ENCODE measurements at regions not wholly inside any gene's neighbourhood (a gene's known extent, or its start where the extent isn't known, plus 50 kb on each side); places are given as distances from the start of the nearest gene placed in this dataset.
"Not testable (repeated sequence)": the region's sequence is repeated elsewhere in the genome, so short reads cannot be mapped to it uniquely, and the experiment has no call there.

DNA sequence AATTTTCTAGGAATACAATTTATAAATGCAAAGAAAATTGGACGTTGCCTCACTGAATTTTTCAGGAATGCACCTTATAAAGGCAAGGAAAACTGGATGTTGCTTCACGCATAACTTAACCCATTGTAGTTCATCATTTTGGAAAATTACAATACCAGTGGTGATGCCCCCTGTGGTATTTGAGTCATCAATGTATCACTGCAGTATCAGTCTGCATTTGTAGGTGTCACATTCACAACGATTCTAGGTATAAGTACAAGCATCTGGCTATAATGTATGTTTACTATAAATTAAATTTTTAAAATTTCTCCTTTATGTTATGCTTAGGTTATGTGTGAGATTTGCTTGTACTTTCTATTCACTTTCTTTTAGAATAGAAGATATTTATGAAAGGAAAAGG, 55.9 kb upstream of the KIF2A start:
- H3K36me3 ChIP-seq; H3K4me1 ChIP-seq (ENCODE audit: low read depth); H3K9me3 ChIP-seq (ENCODE audit: low read depth); DNase-seq (ENCODE audit: low read depth in 1 of 2, low spot score in 1 of 2); H3K27ac ChIP-seq; H3K27me3 ChIP-seq; H3K4me3 ChIP-seq: not testable (repeated sequence)

DNA sequence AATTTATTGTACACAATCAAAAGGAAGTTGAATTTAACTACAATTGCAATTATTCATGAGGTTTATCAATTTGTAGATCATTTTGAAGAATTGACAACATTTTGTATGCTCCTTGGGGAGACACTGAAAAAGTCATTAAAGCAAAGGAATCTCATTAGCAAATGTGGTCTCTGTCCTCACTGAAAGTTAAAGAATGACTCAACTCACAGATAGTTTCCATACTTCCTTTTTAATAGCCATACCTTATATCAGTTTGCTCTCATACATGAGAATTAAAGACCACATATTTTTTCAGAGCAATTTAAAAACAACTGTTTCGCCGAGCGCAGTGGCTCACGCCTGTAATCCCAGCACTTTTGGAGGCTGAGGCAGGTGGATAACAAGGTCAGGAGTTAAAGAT, 55.1 kb upstream of the KIF2A start:
- not testable (repeated sequence) for H3K27ac ChIP-seq; DNase-seq (ENCODE audit: low read depth in 1 of 2, low spot score in 1 of 2); H3K4me3 ChIP-seq; H3K27me3 ChIP-seq; H3K36me3 ChIP-seq; H3K9me3 ChIP-seq (ENCODE audit: low read depth); H3K4me1 ChIP-seq (ENCODE audit: low read depth)

DNA sequence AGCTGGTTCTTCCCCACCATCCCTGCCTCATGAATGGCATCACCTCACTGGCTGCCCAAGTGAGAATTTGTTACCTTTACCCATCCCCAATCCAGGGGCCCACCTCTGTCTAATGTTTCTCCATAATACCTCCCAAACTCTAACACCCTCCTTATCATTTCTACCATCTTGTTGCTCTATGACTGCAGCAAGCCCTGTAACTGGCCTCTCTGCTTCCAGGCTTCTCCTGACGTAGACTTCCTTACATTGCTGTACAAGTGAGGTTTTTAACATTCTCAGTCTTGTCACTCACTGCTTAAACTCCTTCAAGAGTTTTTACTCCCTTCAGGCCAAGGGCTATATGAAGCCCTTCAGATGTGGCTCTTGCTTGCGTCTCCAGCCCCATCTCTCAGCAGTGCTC, 53.5 kb upstream of the KIF2A start:
- not testable (repeated sequence) for H3K9me3 ChIP-seq (ENCODE audit: low read depth); H3K4me1 ChIP-seq (ENCODE audit: low read depth); H3K27ac ChIP-seq; H3K27me3 ChIP-seq; DNase-seq (ENCODE audit: low read depth in 1 of 2, low spot score in 1 of 2); H3K36me3 ChIP-seq; H3K4me3 ChIP-seq

DNA sequence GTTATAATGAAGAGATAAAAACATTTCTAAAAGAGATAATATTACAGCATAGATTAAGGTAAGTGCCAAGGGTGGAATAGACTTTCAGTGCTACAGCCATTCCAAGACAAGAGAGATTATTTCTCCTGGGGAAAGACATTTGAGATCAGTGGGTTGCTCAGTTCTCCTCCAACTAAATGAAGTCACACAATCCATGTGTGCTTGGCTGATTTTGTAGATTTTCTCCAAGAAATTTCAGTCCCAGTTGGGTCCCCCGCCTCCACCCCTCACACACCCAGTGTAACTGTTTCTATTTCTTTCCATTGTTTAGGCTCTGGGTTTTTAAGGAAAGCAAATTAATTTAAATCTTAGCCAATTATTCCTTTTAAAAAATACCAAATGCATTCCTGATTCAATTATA, 50.5 kb upstream of the KIF2A start:
- H3K27me3 ChIP-seq, result not testable (repeated sequence)

DNA sequence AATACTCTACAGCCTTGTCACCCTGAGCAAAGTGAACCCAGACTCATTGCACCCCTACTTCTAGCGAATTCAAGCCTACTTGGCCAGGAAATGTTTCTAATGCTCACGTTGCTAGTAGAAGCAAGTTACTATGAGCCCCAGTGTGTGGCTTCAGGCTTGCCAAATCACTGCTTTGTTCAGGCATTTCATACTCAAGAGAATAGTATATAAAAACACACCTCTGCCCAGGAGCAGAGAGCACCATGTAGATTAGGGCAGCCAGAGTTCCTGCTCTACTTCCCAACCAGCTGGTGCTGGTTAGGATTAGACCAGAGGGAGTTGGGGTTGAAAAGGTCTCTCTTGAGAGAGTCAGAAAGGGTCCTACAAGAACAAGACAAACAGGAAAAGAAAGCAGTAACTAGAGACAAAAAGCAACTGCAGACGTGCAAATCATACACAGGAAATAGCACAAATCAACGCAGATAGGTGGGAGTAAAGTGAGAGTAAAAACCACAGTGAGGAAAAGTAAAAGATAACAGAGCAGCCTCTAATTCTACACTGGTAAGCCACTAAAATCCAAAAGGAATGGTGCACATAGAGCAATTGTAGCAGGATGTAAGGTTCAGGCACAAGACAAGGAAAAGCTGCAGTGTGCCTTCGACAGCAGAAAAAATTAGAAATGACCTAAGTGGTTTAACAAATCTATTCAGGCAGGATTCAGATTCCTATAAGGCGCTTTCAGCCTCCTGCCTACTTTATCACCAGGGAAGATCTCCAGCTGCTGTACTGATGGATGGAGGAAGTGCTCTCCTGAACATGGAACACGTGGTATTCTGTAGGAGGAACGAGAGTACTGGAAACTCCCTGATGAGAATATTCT, 49.6 kb upstream of the KIF2A start:
- DNase-seq (ENCODE audit: low read depth in 1 of 2, low spot score in 1 of 2), result peak in 1 of 2 donors; percentile 52
- no peaks in the 10 kb centered on the region for H3K9me3 ChIP-seq (ENCODE audit: low read depth)
- no peak overlapping the region for H3K27ac ChIP-seq
- H3K4me3 ChIP-seq, result no peak overlapping the region
- no peaks in the 10 kb centered on the region for H3K36me3 ChIP-seq
- H3K27me3 ChIP-seq, result no peaks in the 10 kb centered on the region
- TF ChIP-seq, protein P1, sequence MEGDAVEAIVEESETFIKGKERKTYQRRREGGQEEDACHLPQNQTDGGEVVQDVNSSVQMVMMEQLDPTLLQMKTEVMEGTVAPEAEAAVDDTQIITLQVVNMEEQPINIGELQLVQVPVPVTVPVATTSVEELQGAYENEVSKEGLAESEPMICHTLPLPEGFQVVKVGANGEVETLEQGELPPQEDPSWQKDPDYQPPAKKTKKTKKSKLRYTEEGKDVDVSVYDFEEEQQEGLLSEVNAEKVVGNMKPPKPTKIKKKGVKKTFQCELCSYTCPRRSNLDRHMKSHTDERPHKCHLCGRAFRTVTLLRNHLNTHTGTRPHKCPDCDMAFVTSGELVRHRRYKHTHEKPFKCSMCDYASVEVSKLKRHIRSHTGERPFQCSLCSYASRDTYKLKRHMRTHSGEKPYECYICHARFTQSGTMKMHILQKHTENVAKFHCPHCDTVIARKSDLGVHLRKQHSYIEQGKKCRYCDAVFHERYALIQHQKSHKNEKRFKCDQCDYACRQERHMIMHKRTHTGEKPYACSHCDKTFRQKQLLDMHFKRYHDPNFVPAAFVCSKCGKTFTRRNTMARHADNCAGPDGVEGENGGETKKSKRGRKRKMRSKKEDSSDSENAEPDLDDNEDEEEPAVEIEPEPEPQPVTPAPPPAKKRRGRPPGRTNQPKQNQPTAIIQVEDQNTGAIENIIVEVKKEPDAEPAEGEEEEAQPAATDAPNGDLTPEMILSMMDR (IDR thresholded peaks at IDR 0.05; ENCODE audit: low read depth, low read length), result no peak
- no peaks in the 10 kb centered on the region for H3K4me1 ChIP-seq (ENCODE audit: low read depth)

More for the DNA sequence above, 50.5 kb upstream of the KIF2A start:
- not testable (repeated sequence) for H3K9me3 ChIP-seq (ENCODE audit: low read depth); DNase-seq (ENCODE audit: low read depth in 1 of 2, low spot score in 1 of 2); H3K27ac ChIP-seq; H3K4me3 ChIP-seq; H3K4me1 ChIP-seq (ENCODE audit: low read depth); H3K36me3 ChIP-seq

Data from cardiac muscle cell (in vitro differentiated cells and primary cell).